GM12878 (cell line): ENCODE measurements at regions not wholly inside any gene's neighbourhood (a gene's known extent, or its start where the extent isn't known, plus 50 kb on each side); places are given as distances from the start of the nearest gene placed in this dataset.

ENCODE experiments used
- ATAC-seq: fragments of 200-7000 bp; cut with Tn5 transposase; 3 replicates; pipeline ENCODE4 v1.9.1; 2020; ENCODE audit warnings: mild to moderate bottlenecking, moderate library complexity
- BruUV-seq: library from RNA; stranded (reverse); fragments of 400-500 nt; replicated peaks from 2 replicates; lab custom pipeline; 2021; lab: Mats Ljungman, UMichigan
- CTCF ChIA-PET: fragments of 300-600 bp; sonication (Branson Sonifier 250); formaldehyde crosslinking; extraction: SDS; loops from one replicate; lab custom pipeline; 2021; ENCODE audit warnings: inconsistent platforms; lab: Yijun Ruan, JAX
- POLR2A ChIA-PET: fragments of 350-600 bp; formaldehyde crosslinking; extraction: SDS; loops from one replicate; lab custom pipeline; 2021; ENCODE audit warnings: inconsistent platforms; lab: Charles Lee
- RAD21 ChIA-PET: fragments of 300-600 bp; sonication (Branson Sonifier 250); formaldehyde crosslinking; loops from one replicate; lab custom pipeline; 2023; ENCODE audit warnings: antibody characterized with exemption; ENCODE audit not compliant: unreplicated experiment; lab: Charles Lee
- SMC1A ChIA-PET: fragments of 300-600 bp; sonication (Branson Sonifier 250); formaldehyde crosslinking; loops from one replicate; lab custom pipeline; 2023; ENCODE audit not compliant: unreplicated experiment, uncharacterized antibody; lab: Charles Lee
- DNase-seq: peaks from one replicate; pipeline ENCODE4 v3.0.0-alpha.2; 2011; ENCODE audit warnings: low read depth, low spot score
- FAIRE-seq: peaks from 3 replicates; lab custom pipeline; 2011; peaks lifted over from hg19 to GRCh38; lab: Jason Lieb, UNC
- H2AFZ ChIP-seq: 2 replicates; pipeline ENCODE4 v1.6.0; 2011; ENCODE audit warnings: low read depth, low read length, control low read depth; ENCODE audit not compliant: control insufficient read depth
- H3K27ac ChIP-seq: 2 replicates; pipeline ENCODE4 v1.5.1; 2011; ENCODE audit warnings: control low read depth; ENCODE audit not compliant: control insufficient read depth, insufficient read depth
- H3K27me3 ChIP-seq, 2 experiments: replicated peaks in 1 of 2; 2 replicates each; pipeline versions ENCODE4 v1.6.0 to v1.6.1; 2011; ENCODE audit warnings: low read length in 1 of 2; ENCODE audit not compliant: control insufficient read depth in 2 of 2, insufficient read depth in 2 of 2
- H3K36me3 ChIP-seq, 2 experiments: 2 replicates each; pipeline ENCODE4 v1.5.1; 2011; ENCODE audit warnings: low read length in 1 of 2; ENCODE audit not compliant: control insufficient read depth in 2 of 2, insufficient read depth in 2 of 2
- H3K4me1 ChIP-seq: 2 replicates; pipeline ENCODE4 v1.6.1; 2011; ENCODE audit warnings: mild to moderate bottlenecking, low read length, moderate library complexity, mixed read lengths; ENCODE audit not compliant: control insufficient read depth, insufficient read depth
- H3K4me2 ChIP-seq: 2 replicates; pipeline ENCODE4 v1.6.0; 2011; ENCODE audit warnings: control low read depth; ENCODE audit not compliant: control insufficient read depth, insufficient read depth
- H3K4me3 ChIP-seq: fragments of 200-600 bp; sonication (generic); 2 replicates; pipeline ENCODE4 v1.5.1; 2016
- H3K79me2 ChIP-seq: 2 replicates; pipeline ENCODE4 v1.6.0; 2011; ENCODE audit warnings: low read length; ENCODE audit not compliant: control insufficient read depth, insufficient read depth
- H3K9ac ChIP-seq: 2 replicates; pipeline ENCODE4 v1.8.0; 2011; ENCODE audit warnings: low read length, control low read depth, mixed read lengths; ENCODE audit not compliant: control insufficient read depth, insufficient read depth
- H3K9me3 ChIP-seq: replicated peaks from 3 replicates; pipeline ENCODE4 v1.5.1; 2011; ENCODE audit warnings: mild to moderate bottlenecking, low read length; ENCODE audit not compliant: control insufficient read depth, insufficient read depth
- H4K20me1 ChIP-seq: 2 replicates; pipeline ENCODE4 v1.6.0; 2011; ENCODE audit not compliant: control insufficient read depth, insufficient read depth
- CEBPB ChIP-seq, 2 experiments: fragments of 150-350 bp in 1 of 2; IDR thresholded peaks; 2 replicates each; pipeline ENCODE4 v1.6.1; 2012 to 2014; ENCODE audit warnings: low read depth in 2 of 2, low read length in 2 of 2, borderline replicate concordance in 1 of 2, inconsistent platforms in 1 of 2
- CHD1 ChIP-seq: IDR thresholded peaks from 2 replicates; pipeline ENCODE4 v1.6.1; 2012; ENCODE audit warnings: low read depth, low read length, improper control_type of control experiment
- CREB1 ChIP-seq: IDR thresholded peaks from 2 replicates; pipeline ENCODE4 v1.6.1; 2012; ENCODE audit warnings: low read depth, mild to moderate bottlenecking, inconsistent platforms
- FOS ChIP-seq: IDR thresholded peaks from 3 replicates; pipeline ENCODE4 v1.6.1; 2011; ENCODE audit warnings: borderline replicate concordance; ENCODE audit not compliant: insufficient read length; ENCODE audit errors: extremely low read depth
- MYC ChIP-seq: IDR thresholded peaks from 2 replicates; pipeline ENCODE4 v1.6.1; 2011; ENCODE audit warnings: mild to moderate bottlenecking, low read length, moderate library complexity, inconsistent platforms; ENCODE audit not compliant: insufficient read depth, insufficient replicate concordance, insufficient read length, severe bottlenecking
- NR2C2 ChIP-seq: IDR thresholded peaks from 2 replicates; pipeline ENCODE4 v1.6.1; 2011; ENCODE audit warnings: borderline replicate concordance, low read depth; ENCODE audit not compliant: control insufficient read depth, insufficient read length
- RAD21 ChIP-seq: IDR thresholded peaks from 2 replicates; pipeline ENCODE4 v1.6.1; 2011; ENCODE audit warnings: mild to moderate bottlenecking, low read depth, low read length, moderate library complexity; ENCODE audit not compliant: insufficient read depth
- WGBS: methylation state at CpG from one replicate; pipeline ENCODE4 v1.1.6; 2016; ENCODE audit warnings: low lambda C conversion rate; ENCODE audit not compliant: insufficient replicate concordance, insufficient coverage; ENCODE audit errors: missing lambda C conversion rate; 5-methylcytosine and 5-hydroxymethylcytosine counted together
- in situ Hi-C: fragments of 300-500 bp; cut with MboI; formaldehyde crosslinking; loops from 9 replicates; pipeline ENCODE4 v1.14.3; 2018; ENCODE audit warnings: mixed read lengths
- intact Hi-C: fragments of 100-400 bp; cut with micrococcal nuclease; formaldehyde crosslinking; loops from one replicate; pipeline ENCODE4 v1.14.2; 2022; ENCODE audit not compliant: unreplicated experiment
- TF ChIP-seq, protein P1 (sequence below): fragments of 450-650 bp; IDR thresholded peaks from 2 replicates; pipeline ENCODE4 v1.6.1; 2017; ENCODE audit warnings: antibody characterized with exemption, mild to moderate bottlenecking, moderate library complexity
- TF ChIP-seq, protein P2 (sequence below): fragments of 450-650 bp; IDR thresholded peaks from 2 replicates; pipeline ENCODE4 v1.6.1; 2016; ENCODE audit warnings: mild to moderate bottlenecking
- TF ChIP-seq, protein P3 (sequence below): IDR thresholded peaks from 2 replicates; pipeline ENCODE4 v1.6.1; 2011; ENCODE audit warnings: borderline replicate concordance, low read depth, mild to moderate bottlenecking, moderate library complexity, mixed read lengths, low read length; ENCODE audit not compliant: insufficient read depth; ENCODE audit errors: extremely low read length
- TF ChIP-seq, protein P4 (sequence below): fragments of 150-350 bp; IDR thresholded peaks from 2 replicates; pipeline ENCODE4 v1.6.1; 2016; ENCODE audit warnings: low read depth, low read length

DNA sequence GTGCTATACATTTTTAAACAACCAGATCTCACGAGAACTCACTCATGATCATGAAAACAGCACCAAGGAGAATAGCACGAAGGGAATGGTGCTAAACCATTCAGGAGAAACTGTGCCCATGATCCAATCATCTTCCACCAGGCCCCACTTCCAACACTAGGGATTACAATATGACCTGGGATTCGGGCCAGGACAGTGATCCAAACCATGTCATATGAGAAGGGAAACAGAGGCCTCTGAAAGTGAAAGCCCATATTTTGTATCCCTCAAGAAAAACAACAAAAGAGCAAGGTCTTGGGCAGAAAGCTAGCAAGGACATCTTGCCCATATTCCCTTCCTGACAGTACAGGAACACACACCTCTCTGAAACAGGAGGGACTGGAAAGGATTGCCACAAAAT is 163.9 kb upstream of the VASH1 start:
- no peaks in the 10 kb centered on the region for H3K9me3 ChIP-seq
- FAIRE-seq: no peak
- no peak for DNase-seq
- no peak overlapping the region for H3K27ac ChIP-seq
- ChIA-PET RAD21 (no interaction called here), POLR2A (interaction anchor here (0.7 kb wide), 1 partner anchor 358 kb away, joined by 7 read pairs; no protein-coding TSS in a partner anchor), CTCF (interaction anchor here (1.2 kb wide), 1 partner anchor 15 kb away, joined by 3 read pairs; no protein-coding TSS in a partner anchor), SMC1A (interaction anchor here (2.1 kb wide), 1 partner anchor 8 kb away, joined by 4 read pairs; no protein-coding TSS in a partner anchor)
- H4K20me1 ChIP-seq: no peaks in the 10 kb centered on the region
- no peak for ATAC-seq
- no peaks in the 10 kb centered on the region for H3K79me2 ChIP-seq
- BruUV-seq: no TSS peak
- peaks cover 0 to 5% of the 10 kb centered on the region in 2 experiments; a peak in 3 of 4 replicates for H3K27me3 ChIP-seq
- in situ Hi-C loops: no loop called here
- H2AFZ ChIP-seq: no peak overlapping the region
- H3K4me1 ChIP-seq: no peaks in the 10 kb centered on the region
- no peak overlapping the region for H3K9ac ChIP-seq
- 38% methylated on average over 3 of the region's 3 CpGs for WGBS
- H3K4me3 ChIP-seq: no peak overlapping the region
- intact Hi-C loops: no loop called here
- H3K4me2 ChIP-seq: no peak overlapping the region
- H3K36me3 ChIP-seq: no peaks in the 10 kb centered on the region
- TF ChIP-seq MYC: no peak
- TF ChIP-seq CREB1: no peak
- TF ChIP-seq CEBPB (IDR thresholded peaks at IDR 0.05; ENCODE audit: borderline replicate concordance in 1 of 2, low read depth in 2 of 2, low read length in 2 of 2): no peak
- TF ChIP-seq, protein P1, sequence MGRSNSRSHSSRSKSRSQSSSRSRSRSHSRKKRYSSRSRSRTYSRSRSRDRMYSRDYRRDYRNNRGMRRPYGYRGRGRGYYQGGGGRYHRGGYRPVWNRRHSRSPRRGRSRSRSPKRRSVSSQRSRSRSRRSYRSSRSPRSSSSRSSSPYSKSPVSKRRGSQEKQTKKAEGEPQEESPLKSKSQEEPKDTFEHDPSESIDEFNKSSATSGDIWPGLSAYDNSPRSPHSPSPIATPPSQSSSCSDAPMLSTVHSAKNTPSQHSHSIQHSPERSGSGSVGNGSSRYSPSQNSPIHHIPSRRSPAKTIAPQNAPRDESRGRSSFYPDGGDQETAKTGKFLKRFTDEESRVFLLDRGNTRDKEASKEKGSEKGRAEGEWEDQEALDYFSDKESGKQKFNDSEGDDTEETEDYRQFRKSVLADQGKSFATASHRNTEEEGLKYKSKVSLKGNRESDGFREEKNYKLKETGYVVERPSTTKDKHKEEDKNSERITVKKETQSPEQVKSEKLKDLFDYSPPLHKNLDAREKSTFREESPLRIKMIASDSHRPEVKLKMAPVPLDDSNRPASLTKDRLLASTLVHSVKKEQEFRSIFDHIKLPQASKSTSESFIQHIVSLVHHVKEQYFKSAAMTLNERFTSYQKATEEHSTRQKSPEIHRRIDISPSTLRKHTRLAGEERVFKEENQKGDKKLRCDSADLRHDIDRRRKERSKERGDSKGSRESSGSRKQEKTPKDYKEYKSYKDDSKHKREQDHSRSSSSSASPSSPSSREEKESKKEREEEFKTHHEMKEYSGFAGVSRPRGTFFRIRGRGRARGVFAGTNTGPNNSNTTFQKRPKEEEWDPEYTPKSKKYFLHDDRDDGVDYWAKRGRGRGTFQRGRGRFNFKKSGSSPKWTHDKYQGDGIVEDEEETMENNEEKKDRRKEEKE: no peak
- no peak for TF ChIP-seq CHD1
- TF ChIP-seq, protein P2, sequence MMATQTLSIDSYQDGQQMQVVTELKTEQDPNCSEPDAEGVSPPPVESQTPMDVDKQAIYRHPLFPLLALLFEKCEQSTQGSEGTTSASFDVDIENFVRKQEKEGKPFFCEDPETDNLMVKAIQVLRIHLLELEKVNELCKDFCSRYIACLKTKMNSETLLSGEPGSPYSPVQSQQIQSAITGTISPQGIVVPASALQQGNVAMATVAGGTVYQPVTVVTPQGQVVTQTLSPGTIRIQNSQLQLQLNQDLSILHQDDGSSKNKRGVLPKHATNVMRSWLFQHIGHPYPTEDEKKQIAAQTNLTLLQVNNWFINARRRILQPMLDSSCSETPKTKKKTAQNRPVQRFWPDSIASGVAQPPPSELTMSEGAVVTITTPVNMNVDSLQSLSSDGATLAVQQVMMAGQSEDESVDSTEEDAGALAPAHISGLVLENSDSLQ: no peak
- TF ChIP-seq NR2C2: no peak
- TF ChIP-seq FOS: no peak
- TF ChIP-seq, protein P3, sequence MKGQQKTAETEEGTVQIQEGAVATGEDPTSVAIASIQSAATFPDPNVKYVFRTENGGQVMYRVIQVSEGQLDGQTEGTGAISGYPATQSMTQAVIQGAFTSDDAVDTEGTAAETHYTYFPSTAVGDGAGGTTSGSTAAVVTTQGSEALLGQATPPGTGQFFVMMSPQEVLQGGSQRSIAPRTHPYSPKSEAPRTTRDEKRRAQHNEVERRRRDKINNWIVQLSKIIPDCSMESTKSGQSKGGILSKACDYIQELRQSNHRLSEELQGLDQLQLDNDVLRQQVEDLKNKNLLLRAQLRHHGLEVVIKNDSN: no peak
- TF ChIP-seq RAD21: no peak
- TF ChIP-seq, protein P4, sequence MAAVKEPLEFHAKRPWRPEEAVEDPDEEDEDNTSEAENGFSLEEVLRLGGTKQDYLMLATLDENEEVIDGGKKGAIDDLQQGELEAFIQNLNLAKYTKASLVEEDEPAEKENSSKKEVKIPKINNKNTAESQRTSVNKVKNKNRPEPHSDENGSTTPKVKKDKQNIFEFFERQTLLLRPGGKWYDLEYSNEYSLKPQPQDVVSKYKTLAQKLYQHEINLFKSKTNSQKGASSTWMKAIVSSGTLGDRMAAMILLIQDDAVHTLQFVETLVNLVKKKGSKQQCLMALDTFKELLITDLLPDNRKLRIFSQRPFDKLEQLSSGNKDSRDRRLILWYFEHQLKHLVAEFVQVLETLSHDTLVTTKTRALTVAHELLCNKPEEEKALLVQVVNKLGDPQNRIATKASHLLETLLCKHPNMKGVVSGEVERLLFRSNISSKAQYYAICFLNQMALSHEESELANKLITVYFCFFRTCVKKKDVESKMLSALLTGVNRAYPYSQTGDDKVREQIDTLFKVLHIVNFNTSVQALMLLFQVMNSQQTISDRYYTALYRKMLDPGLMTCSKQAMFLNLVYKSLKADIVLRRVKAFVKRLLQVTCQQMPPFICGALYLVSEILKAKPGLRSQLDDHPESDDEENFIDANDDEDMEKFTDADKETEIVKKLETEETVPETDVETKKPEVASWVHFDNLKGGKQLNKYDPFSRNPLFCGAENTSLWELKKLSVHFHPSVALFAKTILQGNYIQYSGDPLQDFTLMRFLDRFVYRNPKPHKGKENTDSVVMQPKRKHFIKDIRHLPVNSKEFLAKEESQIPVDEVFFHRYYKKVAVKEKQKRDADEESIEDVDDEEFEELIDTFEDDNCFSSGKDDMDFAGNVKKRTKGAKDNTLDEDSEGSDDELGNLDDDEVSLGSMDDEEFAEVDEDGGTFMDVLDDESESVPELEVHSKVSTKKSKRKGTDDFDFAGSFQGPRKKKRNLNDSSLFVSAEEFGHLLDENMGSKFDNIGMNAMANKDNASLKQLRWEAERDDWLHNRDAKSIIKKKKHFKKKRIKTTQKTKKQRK: no peak
